ENCODE measurements at regions not wholly inside any gene's neighbourhood (a gene's known extent, or its start where the extent isn't known, plus 50 kb on each side); places are given as distances from the start of the nearest gene placed in this dataset.

GRCh38 chr5:107790671-107791070, 119.9 kb upstream of the EFNA5 start:
- TF ChIP-seq, protein P1, sequence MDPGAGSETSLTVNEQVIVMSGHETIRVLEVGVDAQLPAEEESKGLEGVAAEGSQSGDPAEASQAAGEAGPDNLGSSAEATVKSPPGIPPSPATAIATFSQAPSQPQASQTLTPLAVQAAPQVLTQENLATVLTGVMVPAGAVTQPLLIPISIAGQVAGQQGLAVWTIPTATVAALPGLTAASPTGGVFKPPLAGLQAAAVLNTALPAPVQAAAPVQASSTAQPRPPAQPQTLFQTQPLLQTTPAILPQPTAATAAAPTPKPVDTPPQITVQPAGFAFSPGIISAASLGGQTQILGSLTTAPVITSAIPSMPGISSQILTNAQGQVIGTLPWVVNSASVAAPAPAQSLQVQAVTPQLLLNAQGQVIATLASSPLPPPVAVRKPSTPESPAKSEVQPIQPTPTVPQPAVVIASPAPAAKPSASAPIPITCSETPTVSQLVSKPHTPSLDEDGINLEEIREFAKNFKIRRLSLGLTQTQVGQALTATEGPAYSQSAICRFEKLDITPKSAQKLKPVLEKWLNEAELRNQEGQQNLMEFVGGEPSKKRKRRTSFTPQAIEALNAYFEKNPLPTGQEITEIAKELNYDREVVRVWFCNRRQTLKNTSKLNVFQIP (CRISPR knock-in tag; IDR thresholded peaks at IDR 0.05; ENCODE audit: borderline replicate concordance, low read depth) = no peak
- TF ChIP-seq RARB (CRISPR knock-in tag; IDR thresholded peaks at IDR 0.05) = no peak
- TF ChIP-seq ARNTL (CRISPR knock-in tag; IDR thresholded peaks at IDR 0.05; ENCODE audit: borderline replicate concordance, low read depth) = no peak
- TF ChIP-seq, protein P2, sequence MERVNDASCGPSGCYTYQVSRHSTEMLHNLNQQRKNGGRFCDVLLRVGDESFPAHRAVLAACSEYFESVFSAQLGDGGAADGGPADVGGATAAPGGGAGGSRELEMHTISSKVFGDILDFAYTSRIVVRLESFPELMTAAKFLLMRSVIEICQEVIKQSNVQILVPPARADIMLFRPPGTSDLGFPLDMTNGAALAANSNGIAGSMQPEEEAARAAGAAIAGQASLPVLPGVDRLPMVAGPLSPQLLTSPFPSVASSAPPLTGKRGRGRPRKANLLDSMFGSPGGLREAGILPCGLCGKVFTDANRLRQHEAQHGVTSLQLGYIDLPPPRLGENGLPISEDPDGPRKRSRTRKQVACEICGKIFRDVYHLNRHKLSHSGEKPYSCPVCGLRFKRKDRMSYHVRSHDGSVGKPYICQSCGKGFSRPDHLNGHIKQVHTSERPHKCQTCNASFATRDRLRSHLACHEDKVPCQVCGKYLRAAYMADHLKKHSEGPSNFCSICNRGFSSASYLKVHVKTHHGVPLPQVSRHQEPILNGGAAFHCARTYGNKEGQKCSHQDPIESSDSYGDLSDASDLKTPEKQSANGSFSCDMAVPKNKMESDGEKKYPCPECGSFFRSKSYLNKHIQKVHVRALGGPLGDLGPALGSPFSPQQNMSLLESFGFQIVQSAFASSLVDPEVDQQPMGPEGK (CRISPR knock-in tag; IDR thresholded peaks at IDR 0.05; ENCODE audit: borderline replicate concordance) = no peak
- TF ChIP-seq BACH2 (CRISPR knock-in tag; IDR thresholded peaks at IDR 0.05; ENCODE audit: borderline replicate concordance) = no peak
- no peak for TF ChIP-seq SNAI2 (CRISPR knock-in tag; IDR thresholded peaks at IDR 0.05)
- no peak for TF ChIP-seq ZFP3 (CRISPR knock-in tag; IDR thresholded peaks at IDR 0.05)
- TF ChIP-seq ZNF8 (CRISPR knock-in tag; IDR thresholded peaks at IDR 0.05) = no peak
- TF ChIP-seq TCF4 (CRISPR knock-in tag; IDR thresholded peaks at IDR 0.05; ENCODE audit: borderline replicate concordance) = no peak
- TF ChIP-seq ZNF565 (CRISPR knock-in tag; conservative IDR thresholded peaks at IDR 0.05; ENCODE audit: low read depth) = no peak
- no peak for TF ChIP-seq CSDC2 (CRISPR knock-in tag; IDR thresholded peaks at IDR 0.05)
- TF ChIP-seq ZC3H10 (CRISPR knock-in tag; IDR thresholded peaks at IDR 0.05) = no peak
- no peak for TF ChIP-seq ZFP30 (CRISPR knock-in tag; IDR thresholded peaks at IDR 0.05)
- TF ChIP-seq PPARA (CRISPR knock-in tag; IDR thresholded peaks at IDR 0.05; ENCODE audit: borderline replicate concordance) = no peak
